Dermis blood vessel endothelial cell (primary cell): ENCODE measurements at regions not wholly inside any gene's neighbourhood (a gene's known extent, or its start where the extent isn't known, plus 50 kb on each side); places are given as distances from the start of the nearest gene placed in this dataset.

Source experiments
- DNase-seq: peaks from one replicate; pipeline ENCODE4 v3.0.0; 2010

GRCh38 chr5:33334829-33335228 lies 105.9 kb upstream of the TARS1 start:
- no peak for DNase-seq

GRCh38 chr5:33336891-33337636 lies 103.7 kb upstream of the TARS1 start:
- no peak for DNase-seq

DNA sequence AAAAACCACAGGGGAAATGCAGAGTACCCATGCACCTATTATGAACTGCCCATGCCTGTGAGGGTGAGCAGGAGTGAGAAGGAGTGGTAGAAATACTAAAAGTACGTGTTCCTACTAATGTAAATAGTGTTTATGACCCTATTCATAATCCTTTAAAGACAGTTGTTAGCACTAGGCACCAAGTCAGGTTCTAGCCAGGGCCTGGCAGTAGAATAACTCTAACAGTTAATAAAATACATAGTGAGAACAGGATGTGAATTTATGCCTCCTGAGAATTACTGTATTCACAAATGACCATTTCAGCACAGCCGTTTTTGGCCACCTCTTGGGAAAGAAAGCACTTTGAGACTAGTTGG lies 103.2 kb upstream of the TARS1 start:
- no peak for DNase-seq

DNA sequence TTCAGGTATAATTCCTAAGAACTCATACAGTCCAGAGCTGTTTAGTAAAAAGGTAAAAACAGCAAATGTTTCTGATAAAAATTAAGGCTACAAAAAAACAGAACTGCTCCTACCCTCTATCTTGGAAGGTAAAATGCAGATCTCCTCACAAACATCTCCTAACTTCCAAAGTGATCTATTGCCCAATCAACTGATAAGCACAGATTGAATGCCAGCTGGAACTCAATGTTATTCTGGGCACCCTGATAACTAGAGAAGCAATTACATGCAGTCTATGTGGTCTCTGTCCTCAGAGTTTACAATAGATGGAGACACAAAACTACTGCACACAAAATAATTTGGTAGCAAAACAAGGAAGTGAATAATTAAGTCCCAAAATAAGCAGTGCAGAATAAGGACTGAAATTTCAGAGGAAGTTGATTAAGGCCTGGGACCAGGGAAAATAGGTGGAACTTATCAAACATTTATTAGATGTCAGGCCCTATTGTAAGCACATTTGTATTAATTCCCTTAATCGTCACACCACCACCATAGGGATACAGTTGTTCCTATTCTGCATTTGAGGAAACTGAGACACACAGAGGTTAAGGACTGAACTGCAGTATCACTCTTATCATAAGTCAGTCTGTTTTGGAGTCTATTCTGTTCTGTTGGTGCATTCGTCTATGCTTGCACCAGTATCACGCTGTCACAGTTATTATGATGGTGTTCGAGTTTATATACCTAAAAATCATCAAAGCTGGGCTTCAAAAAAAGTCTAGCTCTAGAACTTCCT lies 102.2 kb upstream of the TARS1 start:
- no peak for DNase-seq

DNA sequence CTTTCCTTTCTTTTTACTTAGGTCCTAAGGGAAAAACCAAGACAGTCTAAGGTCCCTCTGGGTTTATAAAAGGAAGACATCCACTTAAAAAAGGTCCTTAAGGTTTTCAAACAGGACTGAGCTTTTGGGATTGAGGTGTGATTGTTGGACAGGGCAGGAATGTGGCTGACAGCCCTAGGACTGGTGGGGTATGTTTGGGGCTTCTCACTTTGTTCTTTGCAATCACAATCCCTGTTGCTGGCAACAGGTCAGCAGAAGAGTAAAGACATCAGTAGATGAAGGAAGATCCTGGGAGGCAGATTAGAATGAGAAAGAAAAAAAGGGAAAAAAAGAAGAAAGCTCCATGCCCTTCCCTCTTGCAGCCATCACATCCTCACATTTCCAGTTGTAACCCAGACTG lies 101.4 kb upstream of the TARS1 start:
- no peak for DNase-seq

GRCh38 chr5:33340195-33340594 lies 100.6 kb upstream of the TARS1 start:
- no peak for DNase-seq

- DNase-seq, result no peak
These were observed 99.4 kb upstream of the TARS1 start for GRCh38 chr5:33341351-33341750.

DNA sequence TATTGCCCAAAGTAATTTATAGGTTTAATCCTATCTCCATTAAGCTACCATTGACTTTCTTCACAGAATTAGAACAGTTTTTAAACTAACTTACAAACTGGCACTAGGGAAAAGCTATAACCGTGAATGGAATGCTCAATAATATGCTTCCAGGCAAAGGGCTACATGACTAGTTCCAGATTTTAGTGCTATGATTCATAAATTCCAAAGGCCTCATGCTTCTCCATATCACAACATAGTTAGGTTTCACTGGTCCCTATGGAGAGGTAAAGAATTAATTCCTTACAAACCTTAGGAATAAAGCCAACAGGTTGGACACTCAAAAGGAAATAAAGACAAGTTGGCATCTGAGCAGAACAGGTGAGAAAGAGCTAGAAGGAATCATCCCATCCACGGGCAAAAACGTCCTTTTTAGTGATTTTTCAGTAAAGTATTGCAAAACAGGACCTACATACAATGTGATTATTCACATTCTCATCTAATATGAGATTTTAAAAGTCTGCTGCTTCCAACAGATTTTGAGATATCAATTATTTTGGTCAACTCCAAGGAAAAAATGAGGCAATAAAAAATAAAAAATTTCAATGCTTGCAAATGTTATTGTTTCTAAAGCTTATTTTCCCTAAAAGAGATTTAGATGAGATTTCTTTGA lies 97.0 kb upstream of the TARS1 start:
- peak; percentile 23 for DNase-seq

- no peak for DNase-seq
These were observed 94.2 kb upstream of the TARS1 start for GRCh38 chr5:33346534-33346933.

- DNase-seq, result no peak
These were observed 79.0 kb upstream of the TARS1 start for GRCh38 chr5:33361781-33362180.

DNA sequence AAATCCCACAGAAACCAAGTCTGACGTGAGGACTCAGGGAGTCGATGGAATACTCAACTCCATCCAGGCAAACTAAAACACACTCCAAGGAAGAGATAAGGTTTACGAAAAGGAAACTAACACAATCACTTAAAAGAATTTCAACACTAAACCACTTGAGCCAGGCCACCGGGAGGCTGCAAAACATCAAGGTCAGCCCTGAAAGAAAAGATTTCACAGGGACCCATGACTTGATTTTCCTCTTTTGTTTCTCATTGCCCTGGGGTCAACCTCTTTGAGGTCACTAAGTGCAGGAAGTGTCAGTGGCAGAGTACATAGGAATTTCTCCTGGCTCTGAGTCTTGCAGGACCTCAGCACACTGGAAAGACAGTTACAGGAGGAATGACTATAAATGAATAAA lies 77.8 kb upstream of the TARS1 start:
- DNase-seq, result peak; percentile 77

DNA sequence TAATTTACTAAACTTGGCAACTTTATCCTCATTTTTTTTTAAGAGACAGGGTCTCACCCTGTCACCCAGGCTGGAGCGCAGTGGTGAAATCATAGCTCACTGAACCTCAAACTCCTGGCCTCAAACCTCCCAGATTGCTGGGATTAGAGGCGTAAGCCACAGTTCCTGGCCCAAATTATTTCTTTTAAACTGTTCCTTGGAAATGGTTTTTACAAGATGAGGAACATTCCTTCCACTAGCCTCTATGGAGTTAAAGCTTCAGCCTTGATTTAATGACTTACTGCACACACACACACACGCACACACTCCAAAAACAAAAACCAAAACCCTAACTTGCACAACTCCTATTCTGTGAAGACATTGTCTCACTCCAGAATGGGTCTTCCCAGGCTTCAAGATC lies 77.2 kb upstream of the TARS1 start:
- DNase-seq, result no peak

GRCh38 chr5:33364406-33364805 lies 76.4 kb upstream of the TARS1 start:
- peak; percentile 88 for DNase-seq

- no peak for DNase-seq
These were observed 73.3 kb upstream of the TARS1 start for GRCh38 chr5:33367416-33367815.

DNA sequence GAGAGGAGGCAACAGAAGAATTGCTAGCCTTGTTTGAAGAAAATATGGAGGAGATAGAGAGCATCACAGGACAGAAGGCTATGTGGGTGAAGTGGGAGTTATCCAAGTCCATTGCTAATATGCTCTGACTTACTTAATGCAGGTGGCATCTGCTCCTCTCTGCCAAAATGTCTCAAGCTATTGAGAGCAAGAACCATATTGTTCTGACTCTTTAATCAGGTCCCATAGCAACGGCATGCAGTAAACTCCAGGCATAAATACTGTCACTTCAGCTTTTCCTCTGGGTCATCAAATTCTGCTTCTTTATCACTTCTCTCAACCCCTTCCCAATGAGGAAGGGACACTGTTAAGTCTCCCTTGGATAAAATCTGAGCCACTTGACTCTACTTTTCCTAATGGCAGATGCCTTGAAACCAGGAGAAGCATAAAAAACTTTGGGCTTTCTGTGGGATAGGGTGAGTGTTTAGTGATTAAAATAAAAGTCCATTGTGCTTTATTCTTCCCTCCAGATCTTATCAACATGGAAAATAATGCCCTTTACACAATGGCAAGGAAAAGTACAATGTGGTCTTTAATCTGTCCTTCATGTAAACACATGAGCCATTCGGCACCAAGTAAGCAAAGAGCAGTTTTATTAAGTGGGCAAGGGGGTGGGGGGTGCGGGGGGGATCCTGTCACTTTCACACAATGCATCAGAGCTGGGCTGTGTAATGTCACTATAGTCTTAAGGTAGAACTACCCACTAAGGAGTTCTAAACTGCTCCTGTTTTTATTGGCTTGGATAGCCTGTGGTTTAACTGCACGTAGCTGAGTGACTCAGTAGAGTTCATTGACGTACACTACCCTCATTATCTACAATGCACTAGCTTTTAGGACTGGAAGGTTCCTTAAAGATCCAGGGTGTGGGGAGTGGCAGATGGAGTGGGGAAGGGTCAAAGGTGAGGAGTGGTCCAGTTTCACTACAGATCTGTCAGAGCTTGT lies 71.0 kb upstream of the TARS1 start:
- DNase-seq, result peak; percentile 72

GRCh38 chr5:33370466-33370859 lies 70.3 kb upstream of the TARS1 start:
- no peak for DNase-seq

DNA sequence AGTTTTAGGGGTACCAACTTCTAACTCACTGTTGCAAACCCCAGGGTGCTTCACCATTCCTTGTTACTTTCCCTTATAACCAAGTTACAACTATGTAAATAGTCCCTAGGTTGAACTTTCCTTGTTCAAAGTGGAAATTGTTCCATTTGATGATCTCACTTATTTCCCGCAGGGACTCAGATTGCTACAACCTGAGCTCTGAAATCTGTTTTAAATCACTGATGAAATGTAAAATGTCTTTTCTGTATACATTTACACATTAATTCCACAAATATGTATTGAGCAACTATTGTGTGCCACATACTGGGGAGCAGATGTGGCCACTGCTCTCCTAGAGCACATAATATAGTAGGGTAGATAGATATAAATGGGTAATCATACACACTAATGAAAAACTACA lies 69.1 kb upstream of the TARS1 start:
- no peak for DNase-seq

DNA sequence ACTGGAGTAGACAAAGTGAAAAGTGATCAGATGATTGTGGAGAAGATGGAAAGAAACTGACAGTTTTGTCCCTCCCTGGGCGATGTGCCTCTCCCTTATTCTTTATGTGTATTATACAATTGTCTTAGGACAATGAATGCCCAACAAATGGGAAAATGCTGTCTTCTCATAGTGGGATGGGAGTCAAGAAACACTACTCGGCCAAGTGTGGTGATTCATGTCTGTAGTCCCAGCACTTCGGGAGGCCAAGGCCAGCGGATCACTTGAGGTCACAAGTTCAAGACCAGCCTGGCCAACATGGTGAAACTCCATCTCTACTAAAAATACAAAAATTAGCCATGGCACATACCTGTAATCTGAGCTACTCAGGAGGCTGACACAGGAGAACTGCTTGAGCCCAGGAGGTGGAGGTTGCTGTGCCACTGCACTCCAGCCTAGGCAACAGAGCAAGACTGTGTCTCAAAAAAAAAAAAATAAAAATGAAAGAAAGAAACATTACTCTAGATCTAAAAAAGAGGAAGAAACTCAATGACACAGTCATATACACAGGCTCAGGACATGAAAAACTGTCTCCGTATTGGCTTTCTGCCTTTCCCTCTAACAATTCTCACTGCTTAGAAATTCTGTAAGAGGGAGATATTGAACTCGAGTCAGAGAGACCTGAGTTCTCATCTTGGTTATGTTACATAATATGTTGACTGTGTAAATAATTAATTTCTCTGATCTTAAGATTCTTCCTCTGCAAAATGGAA lies 67.9 kb upstream of the TARS1 start:
- DNase-seq, result no peak

DNA sequence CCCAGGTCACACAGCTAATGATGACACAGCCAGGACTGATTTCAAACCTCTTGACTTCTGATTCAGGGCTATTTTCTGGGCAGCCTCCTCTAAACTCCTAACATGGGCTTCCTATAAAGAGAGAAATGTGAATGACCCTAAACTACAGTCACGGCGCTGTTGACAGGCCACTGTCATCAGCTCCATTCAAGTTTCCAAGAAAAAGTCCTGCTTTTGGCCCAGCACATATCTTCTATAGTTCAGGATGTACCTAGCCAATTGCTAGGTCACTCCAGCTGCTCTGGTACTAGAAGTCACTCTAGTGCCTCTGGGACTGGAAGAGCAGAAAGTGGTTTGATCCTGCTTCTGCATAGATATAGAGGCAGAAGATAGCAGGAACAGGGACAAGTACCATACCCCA lies 64.9 kb upstream of the TARS1 start:
- no peak for DNase-seq

GRCh38 chr5:33379757-33380156 lies 61.0 kb upstream of the TARS1 start:
- peak; percentile 73 for DNase-seq

DNA sequence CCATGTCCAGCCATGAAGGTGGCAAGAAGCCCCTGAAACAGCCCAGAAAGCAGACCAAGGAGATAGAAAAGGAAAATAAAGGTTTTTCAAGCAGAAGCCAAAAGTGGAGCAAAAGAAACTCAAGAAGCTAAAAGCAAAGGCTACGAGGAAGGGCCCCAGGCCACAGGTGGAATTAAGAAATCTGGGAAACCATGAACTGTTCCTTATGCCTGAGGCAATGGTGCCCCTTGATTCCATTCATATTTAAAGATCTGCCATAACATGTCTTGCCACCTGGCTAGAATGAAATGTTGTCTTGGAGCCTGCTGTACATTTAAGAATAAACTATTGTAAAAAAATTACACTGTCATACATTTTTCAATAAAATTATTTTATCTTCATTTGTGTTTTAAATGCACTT lies 59.5 kb upstream of the TARS1 start:
- DNase-seq, result no peak
